G401 (cell line): ENCODE measurements at regions not wholly inside any gene's neighbourhood (a gene's known extent, or its start where the extent isn't known, plus 50 kb on each side); places are given as distances from the start of the nearest gene placed in this dataset.

ENCODE experiments used
- DNase-seq: peaks from one replicate; pipeline ENCODE4 v3.0.0-alpha.2; 2015; ENCODE audit warnings: low spot score
- in situ Hi-C: cut with HindIII; loops from 2 replicates; pipeline ENCODE4 v1.10.0; 2016; ENCODE audit warnings: low sequenced_read_pairs, mixed read lengths

GRCh38 chr4:104870495-104871233 lies 276.0 kb upstream of the TET2 start:
- no peak for DNase-seq
- in situ Hi-C loops = loop anchor here (25.0 kb wide), 1 partner anchor 858 kb away; no protein-coding TSS in a partner anchor

DNA sequence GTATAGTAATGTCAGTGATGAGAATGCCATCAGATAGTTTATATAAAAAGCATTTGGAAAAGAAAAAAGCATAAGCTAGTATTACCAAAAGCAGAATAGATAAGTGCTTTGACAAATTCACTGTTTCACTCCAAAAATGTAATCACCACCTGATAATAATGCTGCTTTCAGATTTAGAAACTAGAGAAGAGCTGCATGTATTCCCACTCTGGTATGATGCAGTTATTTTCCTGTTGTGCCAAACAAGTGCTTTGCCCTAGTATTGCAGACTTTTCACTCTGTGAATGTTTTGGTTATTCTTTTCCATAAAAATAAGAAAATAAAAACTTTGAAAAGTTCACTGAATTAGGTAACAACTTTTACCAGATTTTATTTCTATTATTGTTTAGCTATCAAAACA lies 267.7 kb upstream of the TET2 start:
- DNase-seq = no peak
- in situ Hi-C loops = no loop called here

DNA sequence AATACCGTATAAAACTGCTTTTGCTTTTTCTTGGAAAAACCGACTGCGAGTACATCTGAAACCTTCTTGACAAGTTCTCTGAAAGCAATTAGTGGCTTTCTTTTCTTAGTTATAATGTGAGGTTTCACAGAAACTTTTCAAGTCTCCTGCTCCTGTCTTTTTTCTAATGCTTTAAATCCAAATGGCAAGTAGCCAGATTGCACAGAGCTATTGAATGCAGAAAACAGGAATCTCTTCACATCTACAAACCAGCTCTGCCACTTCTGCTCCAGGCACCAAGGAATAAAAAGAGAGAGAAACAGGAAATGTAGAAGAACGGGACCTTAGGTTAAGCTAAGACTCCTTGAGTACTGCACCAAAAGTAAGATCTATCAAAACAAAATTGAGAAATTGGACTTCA lies 267.3 kb upstream of the TET2 start:
- in situ Hi-C loops = no loop called here
- DNase-seq = no peak

DNA sequence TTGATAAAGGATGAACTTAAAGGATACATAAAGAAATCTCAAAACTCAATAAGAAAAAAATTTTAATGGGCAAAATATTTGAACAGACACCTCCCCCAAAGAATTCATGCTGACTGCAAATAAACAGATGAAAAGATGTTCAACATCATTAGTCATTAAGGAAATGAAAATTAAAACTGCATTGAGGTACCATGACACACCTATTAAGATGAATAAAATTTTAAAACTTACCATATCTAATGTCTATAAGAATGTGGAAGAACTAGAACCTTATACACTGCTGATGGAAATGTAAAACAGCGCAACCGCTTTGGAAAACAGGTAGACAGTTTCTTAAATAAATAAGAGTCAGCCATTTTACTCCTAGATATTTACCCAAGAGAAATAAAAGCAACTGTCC lies 266.8 kb upstream of the TET2 start:
- in situ Hi-C loops = no loop called here
- no peak for DNase-seq

DNA sequence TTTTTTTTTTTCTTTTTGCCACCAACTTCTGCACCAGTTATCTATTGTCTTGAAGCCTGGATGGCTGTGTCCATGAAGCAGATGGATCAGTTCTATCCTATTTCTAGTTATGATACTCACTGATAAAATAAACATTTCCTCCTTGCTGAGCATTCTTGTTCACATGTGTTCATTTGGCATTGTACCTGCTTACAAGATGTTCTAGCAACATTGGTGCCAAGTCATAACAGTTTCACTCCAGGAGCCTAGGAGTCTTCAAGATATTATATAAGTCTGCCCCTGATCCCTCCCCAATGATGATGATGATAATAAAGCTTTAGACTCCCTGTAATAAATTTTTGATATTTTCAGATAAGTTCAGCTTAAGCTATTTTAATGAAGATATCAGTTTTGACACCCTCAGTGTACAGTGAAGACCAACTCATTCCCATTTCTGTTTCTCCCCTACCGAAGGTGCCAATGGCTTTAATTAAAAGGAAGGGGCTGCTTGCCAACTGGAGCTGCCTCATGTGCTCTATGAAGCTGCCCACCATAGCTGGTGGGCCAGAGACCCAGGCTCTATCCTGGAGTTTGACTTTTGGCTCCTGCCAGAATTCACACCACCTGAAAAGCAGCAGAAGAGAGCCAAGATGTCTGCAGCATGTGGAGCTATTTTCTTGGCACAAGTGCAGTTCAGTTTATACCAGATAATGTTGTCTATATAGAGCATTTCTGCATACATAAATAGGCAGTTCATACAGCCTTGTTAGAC lies 265.4 kb upstream of the TET2 start:
- peak; percentile 64 for DNase-seq
- in situ Hi-C loops = no loop called here

- in situ Hi-C loops = no loop called here
- no peak for DNase-seq
Observed at GRCh38 chr4:104890598-104891275, 255.9 kb upstream of the TET2 start.

- DNase-seq = no peak
- in situ Hi-C loops = no loop called here
Observed at GRCh38 chr4:104896660-104897645, 249.7 kb upstream of the TET2 start.

DNA sequence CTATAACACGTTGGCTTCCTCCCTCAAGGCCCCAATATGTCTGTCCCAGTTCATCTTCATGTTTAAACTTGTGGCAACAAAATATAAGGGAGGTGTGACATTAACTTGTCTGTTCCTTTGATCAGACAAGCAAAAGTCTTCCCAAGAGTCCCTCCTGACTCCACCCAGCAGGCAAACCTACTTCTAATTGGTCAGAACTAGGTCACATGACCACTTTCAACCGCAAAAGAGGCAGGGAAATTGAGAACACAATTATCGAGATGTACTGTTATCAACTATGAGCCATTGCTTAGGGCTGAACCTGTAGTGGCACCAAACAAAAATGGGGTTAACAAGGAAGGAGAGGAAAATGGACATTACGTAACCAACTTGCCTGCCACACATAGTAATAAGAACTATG lies 246.8 kb upstream of the TET2 start:
- in situ Hi-C loops = no loop called here
- DNase-seq = no peak

DNA sequence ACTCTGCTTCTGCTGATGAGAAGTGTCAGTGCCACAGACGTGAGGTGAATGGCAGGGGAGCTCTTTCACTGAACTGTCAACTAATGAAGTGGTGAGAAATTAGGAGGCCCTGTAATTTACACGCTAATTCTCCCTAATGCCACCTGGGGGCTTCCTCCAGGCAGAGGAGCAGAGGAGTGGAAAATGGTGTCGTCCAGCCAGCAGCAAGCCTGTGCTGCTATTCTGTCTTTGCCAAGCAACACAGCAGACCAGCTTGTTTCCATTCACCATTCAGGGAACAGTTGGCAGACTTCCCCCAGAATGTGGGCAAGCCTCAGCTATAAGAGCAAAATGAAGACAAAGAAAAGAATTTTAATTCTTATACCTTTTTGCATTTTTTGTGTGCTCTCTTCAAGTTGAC lies 245.2 kb upstream of the TET2 start:
- in situ Hi-C loops = no loop called here
- peak; percentile 34 for DNase-seq

DNA sequence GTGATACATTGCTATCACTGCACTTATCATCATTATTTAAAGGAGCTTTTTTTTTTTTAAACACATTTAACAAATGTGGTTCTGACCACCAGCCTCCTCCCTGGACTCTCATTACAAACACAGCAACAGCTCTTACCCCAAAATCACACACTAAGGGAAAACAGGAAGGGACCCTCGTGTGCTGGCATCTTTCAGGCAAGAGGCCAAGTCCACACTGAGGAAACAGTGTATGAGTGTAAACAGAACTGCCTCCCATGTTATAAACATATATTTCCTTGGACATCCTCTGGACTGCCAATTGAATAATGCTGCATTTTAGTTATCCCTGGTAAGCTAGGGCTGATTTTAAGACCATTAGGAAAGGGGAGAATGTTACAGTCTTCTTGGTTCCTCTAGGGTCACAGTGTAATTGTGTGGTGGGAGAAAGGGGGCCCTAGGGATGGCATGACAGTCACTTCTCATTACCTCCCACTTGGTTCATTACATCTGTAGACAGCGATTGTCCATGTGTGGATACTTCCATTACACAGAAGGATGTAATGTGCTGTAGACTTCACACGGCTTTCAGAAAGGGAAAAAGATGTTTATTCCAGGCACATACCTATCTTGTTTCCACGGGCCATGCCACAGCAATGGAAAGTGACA lies 244.6 kb upstream of the TET2 start:
- in situ Hi-C loops = no loop called here
- DNase-seq = no peak

DNA sequence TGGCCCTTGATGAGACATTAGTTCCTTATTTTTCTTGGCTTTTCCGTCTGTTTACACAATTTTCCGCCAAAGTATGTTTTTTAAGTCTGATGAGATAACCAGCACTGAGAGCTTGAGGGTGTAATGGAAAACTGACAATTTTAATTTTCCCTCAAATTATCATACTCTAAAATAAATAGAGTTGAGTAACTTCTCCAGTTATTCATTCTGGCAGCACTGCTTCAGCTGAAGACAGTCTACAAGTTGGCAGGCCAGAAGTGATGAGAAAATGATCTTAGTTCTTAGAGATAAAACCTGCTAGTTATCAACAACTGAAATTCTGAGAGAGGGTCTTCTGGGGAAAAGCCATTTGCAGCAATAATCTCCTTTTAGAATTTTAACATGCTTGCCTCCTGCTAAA lies 241.6 kb upstream of the TET2 start:
- DNase-seq = no peak
- in situ Hi-C loops = no loop called here

- in situ Hi-C loops = no loop called here
- DNase-seq = no peak
Observed at GRCh38 chr4:104905546-104905945, 241.1 kb upstream of the TET2 start.

GRCh38 chr4:104906276-104906675 lies 240.4 kb upstream of the TET2 start:
- no peak for DNase-seq
- in situ Hi-C loops = no loop called here

DNA sequence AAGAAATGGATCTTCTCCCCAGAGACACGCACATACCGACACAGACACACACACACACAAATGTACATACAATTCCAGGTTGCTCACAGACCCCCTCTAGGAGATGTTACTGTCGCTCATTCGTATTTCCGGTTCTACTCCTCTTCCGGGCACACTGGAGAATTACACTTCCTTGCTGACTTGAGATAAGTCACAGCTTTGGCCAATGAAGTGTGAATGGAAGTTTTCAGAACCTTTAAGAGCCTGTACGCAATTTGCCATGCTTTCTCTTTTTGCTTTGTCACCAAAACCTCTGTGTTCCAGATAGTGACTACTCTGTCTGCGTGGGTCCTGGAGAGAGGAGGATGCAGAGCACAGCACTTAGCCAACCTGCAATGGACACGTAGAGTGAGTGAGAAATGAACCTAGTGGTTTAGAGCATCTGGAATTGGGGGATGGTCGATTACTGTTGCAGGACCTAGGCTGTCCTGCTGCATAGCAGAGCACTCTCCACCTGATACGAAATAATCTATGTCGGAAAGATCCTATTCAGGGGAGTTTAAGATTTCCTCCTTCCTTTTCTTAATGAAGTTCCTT lies 239.5 kb upstream of the TET2 start:
- in situ Hi-C loops = no loop called here

DNA sequence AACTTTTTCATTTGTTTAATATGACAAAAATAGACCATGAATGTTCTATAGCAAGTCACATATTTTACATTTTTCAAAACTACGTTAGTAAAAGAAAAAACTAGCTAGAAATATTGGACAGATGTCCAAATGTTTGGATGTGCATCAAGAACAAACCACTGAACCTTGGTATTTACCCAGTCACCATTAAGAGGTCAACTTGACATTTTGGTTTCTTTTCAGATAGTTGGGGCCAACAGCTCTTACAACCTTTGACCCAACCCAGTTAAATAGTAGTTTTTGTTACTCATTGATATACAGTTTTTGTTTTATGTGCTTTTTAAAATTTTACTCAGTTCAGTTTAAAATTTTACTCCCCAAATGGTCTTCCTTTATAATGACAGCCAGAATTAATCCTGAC lies 238.7 kb upstream of the TET2 start:
- in situ Hi-C loops = no loop called here
- DNase-seq = no peak

More for the DNA sequence above, 239.5 kb upstream of the TET2 start:
- no peak for DNase-seq

GRCh38 chr4:104909376-104909775 lies 237.3 kb upstream of the TET2 start:
- in situ Hi-C loops = no loop called here
- DNase-seq = no peak

DNA sequence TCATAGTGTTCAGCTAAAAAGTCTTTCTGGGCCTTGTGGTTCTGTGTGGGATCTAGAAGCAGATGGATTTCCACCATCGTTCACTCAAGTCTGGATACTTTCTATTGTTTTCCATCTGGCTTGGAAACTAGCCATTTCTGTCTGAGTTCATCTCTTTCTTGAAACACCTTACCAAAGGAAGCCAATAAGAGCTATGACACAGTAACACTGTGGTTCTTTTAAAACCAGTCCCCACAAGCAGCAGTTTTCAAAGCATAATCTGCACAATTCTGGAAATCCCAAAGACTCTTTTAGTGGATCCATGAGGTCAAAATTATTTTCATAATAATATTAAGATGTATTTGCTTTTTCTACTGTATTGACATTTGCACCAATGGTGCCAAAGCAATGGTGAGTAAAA lies 234.2 kb upstream of the TET2 start:
- in situ Hi-C loops = no loop called here
- DNase-seq = no peak

- in situ Hi-C loops = no loop called here
- no peak for DNase-seq
Observed at GRCh38 chr4:104915373-104915772, 231.3 kb upstream of the TET2 start.
